HepG2 (cell line): ENCODE measurements at regions not wholly inside any gene's neighbourhood (a gene's known extent, or its start where the extent isn't known, plus 50 kb on each side); places are given as distances from the start of the nearest gene placed in this dataset.

Source experiments
- ATAC-seq: fragments of 200-7000 bp; cut with Tn5 transposase; 3 replicates; pipeline ENCODE4 v1.9.1; 2020; ENCODE audit warnings: mild to moderate bottlenecking, moderate library complexity
- BruUV-seq: library from RNA; stranded (reverse); fragments of 400-500 nt; replicated peaks from 2 replicates; lab custom pipeline; 2021; lab: Mats Ljungman, UMichigan
- CTCF ChIA-PET: fragments of 300-600 bp; formaldehyde crosslinking; extraction: SDS; loops from one replicate; lab custom pipeline; 2021; ENCODE audit warnings: low total read pairs, inconsistent platforms, low intra/inter-chr PET ratio; lab: Yijun Ruan, JAX
- POLR2A ChIA-PET: fragments of 350-600 bp; sonication (Branson Sonifier 250); formaldehyde crosslinking; loops from one replicate; lab custom pipeline; 2020; ENCODE audit warnings: antibody characterized with exemption, inconsistent platforms; lab: Yijun Ruan, JAX
- DNase-seq: peaks from one replicate; pipeline ENCODE4 v3.0.0-alpha.2; 2015; ENCODE audit warnings: low spot score
- FAIRE-seq: peaks from 3 replicates; lab custom pipeline; 2011; peaks lifted over from hg19 to GRCh38; lab: Jason Lieb, UNC
- H2AFZ ChIP-seq: one replicate; pipeline ENCODE4 v1.6.1; 2011; ENCODE audit warnings: low read length, inconsistent platforms
- H3K27ac ChIP-seq: fragments of 300-600 bp; 3 replicates; pipeline ENCODE4 v1.8.0; 2011; ENCODE audit warnings: mixed run types, mild to moderate bottlenecking, mixed read lengths, low read length, inconsistent platforms; ENCODE audit not compliant: insufficient read depth; ENCODE audit errors: extremely low read length
- H3K27me3 ChIP-seq, 2 experiments: fragments of 200-600 bp in 1 of 2; 2 replicates in 1 of 2; 3 replicates in 1 of 2; pipeline versions ENCODE4 v1.6.0 to v1.8.0; 2011; ENCODE audit warnings: low read length in 2 of 2, mild to moderate bottlenecking in 2 of 2, moderate library complexity in 2 of 2, inconsistent platforms in 1 of 2; ENCODE audit not compliant: insufficient read depth in 2 of 2, control insufficient read depth in 1 of 2
- H3K36me3 ChIP-seq, 2 experiments: fragments of 200-600 bp in 1 of 2; replicated peaks in 1 of 2; 2 replicates in 1 of 2; 3 replicates in 1 of 2; pipeline versions ENCODE4 v1.5.1 to v1.8.0; 2011; ENCODE audit warnings: low read length in 2 of 2, inconsistent platforms in 1 of 2; ENCODE audit not compliant: insufficient read depth in 2 of 2, control insufficient read depth in 1 of 2
- H3K4me1 ChIP-seq: 2 replicates; pipeline ENCODE4 v1.5.1; 2012; ENCODE audit warnings: low read length, inconsistent platforms; ENCODE audit not compliant: insufficient read depth
- H3K4me2 ChIP-seq: 2 replicates; pipeline ENCODE4 v1.6.0; 2011; ENCODE audit warnings: low read depth, low read length, inconsistent platforms
- H3K4me3 ChIP-seq, 3 experiments: fragments of 200-600 bp in 1 of 3; sonication (generic), shearing (Covaris generic) in 1 of 3; replicated peaks in 1 of 3; 2 replicates each; pipeline ENCODE4 v1.5.1; 2011 to 2016; ENCODE audit warnings: low read length in 3 of 3, inconsistent platforms in 2 of 3, low read depth in 2 of 3, mild to moderate bottlenecking in 2 of 3, control low read depth in 1 of 3, mixed read lengths in 1 of 3; ENCODE audit not compliant: insufficient read depth in 1 of 3
- H3K79me2 ChIP-seq: one replicate; pipeline ENCODE4 v1.6.1; 2011; ENCODE audit warnings: low read length, inconsistent platforms; ENCODE audit not compliant: insufficient read depth
- H3K9ac ChIP-seq: 2 replicates; pipeline ENCODE4 v1.6.0; 2011; ENCODE audit warnings: mild to moderate bottlenecking, low read depth, low read length, inconsistent platforms; ENCODE audit not compliant: insufficient read depth
- H3K9me3 ChIP-seq: 2 replicates; pipeline ENCODE4 v1.5.1; 2012; ENCODE audit warnings: mild to moderate bottlenecking, low read length
- H4K20me1 ChIP-seq: 2 replicates; pipeline ENCODE4 v1.6.0; 2011; ENCODE audit warnings: inconsistent platforms, mild to moderate bottlenecking, low read length, moderate library complexity; ENCODE audit not compliant: insufficient read depth
- ZEB1 ChIP-seq: IDR thresholded peaks from 2 replicates; pipeline ENCODE4 v1.6.1; 2012; ENCODE audit warnings: mild to moderate bottlenecking, low read depth, inconsistent platforms; ENCODE audit not compliant: insufficient replicate concordance
- ZNF335 ChIP-seq: sonication (generic); formaldehyde crosslinking; IDR thresholded peaks from 2 replicates; pipeline ENCODE4 v1.4.0; 2020; ENCODE audit warnings: missing genetic modification reagents
- WGBS: methylation state at CpG from one replicate; pipeline ENCODE4 v1.1.6; 2017; ENCODE audit warnings: low lambda C conversion rate; 5-methylcytosine and 5-hydroxymethylcytosine counted together
- in situ Hi-C: cut with HindIII; loops from 2 replicates; pipeline ENCODE4 v1.10.0; 2017; ENCODE audit warnings: low pct_unique_long_range_greater_than_20kb; ENCODE audit not compliant: extremely low pct_ligation_motif_present
- intact Hi-C: fragments of 100-400 bp; cut with micrococcal nuclease; formaldehyde crosslinking; loops from one replicate; pipeline ENCODE4 v1.10.0; 2022; ENCODE audit not compliant: unreplicated experiment
- TF ChIP-seq, protein P1 (sequence below): fragments of 450-650 bp; IDR thresholded peaks from 2 replicates; pipeline ENCODE4 v1.6.1; 2016

DNA sequence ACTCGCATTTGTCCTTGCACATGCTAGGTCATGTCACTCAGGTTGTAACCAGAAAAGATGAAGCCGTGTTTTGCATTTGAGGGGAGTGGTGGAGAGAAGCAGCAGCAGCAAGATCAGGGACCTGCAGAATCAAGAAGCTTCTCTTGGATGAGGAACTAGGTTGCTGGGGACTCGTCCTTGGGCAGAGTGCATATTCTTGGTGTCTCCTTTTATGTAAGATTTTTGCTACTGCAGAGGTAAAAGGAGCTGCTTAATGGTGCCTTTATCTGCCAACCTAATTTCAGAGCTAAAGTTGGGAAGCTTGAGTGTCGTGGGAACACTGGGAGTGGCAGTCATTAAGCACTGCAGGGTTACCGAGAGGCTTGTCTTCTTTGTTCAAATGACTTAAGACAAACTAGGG is 236.5 kb downstream of the MAP2K4 start:
- no TSS peak for BruUV-seq
- POLR2A ChIA-PET = no interaction called here
- Histone ChIP-seq H2AFZ (no peak overlapping the region), H3K4me2 (no peak overlapping the region), H3K27ac (no peak overlapping the region), H3K9me3 (peaks cover 9% of the 10 kb centered on the region), H3K4me3 (no peak overlapping the region), H3K4me1 (no peaks in the 10 kb centered on the region), H4K20me1 (no peaks in the 10 kb centered on the region), H3K79me2 (no peaks in the 10 kb centered on the region), H3K36me3 (no peaks in the 10 kb centered on the region), H3K27me3 (peaks cover 4 to 32% of the 10 kb centered on the region in 2 experiments; a peak in 3 of 5 replicates), H3K9ac (no peak overlapping the region)
- WGBS = 30% methylated on average over 5 of the region's 5 CpGs
- DNase-seq (no peak), ATAC-seq (no peak), FAIRE-seq (no peak)
- CTCF ChIA-PET = interaction anchor here (1.7 to 2.2 kb wide), 3 partner anchors 411 to 746 kb away, joined by 7 to 17 read pairs (median 14); no protein-coding TSS in a partner anchor
- no peak for TF ChIP-seq ZEB1
- in situ Hi-C loops = loop anchor here (5.0 kb wide), 1 partner anchor 410 kb away; the partner anchor contains the start of gene MYOCD
- intact Hi-C loops = no loop called here

DNA sequence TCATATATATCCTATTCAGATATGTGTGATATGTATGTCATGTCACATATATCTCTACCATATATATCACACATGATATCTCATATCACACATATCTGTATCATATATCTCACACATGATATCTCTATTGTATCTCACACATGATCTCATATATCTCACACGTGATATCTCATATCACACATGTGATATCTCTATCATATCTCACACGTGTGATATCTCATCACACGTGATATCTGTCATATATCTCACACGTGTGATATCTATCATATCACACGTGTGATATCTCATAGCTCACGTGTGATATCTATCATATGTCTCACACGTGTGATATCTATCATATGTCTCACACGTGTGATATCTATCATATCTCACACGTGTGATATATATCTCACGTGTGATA is 240.7 kb downstream of the MAP2K4 start:
- intact Hi-C loops = no loop called here
- no peak overlapping the region for H3K4me3 ChIP-seq
- in situ Hi-C loops = no loop called here
- no peak overlapping the region for H3K9ac ChIP-seq
- ATAC-seq = no peak
- ChIA-PET POLR2A (no interaction called here), CTCF (no interaction called here)
- no peak overlapping the region for H2AFZ ChIP-seq
- H3K4me2 ChIP-seq = no peak overlapping the region
- no peaks in the 10 kb centered on the region for H3K79me2 ChIP-seq
- no peak overlapping the region for H3K27ac ChIP-seq
- H3K4me1 ChIP-seq = no peaks in the 10 kb centered on the region
- FAIRE-seq = no peak
- H3K27me3 ChIP-seq = no peaks in the 10 kb centered on the region
- H3K9me3 ChIP-seq = peaks cover 12% of the 10 kb centered on the region
- no peaks in the 10 kb centered on the region for H4K20me1 ChIP-seq
- no peak for DNase-seq
- no peak for TF ChIP-seq ZNF335 (CRISPR knock-in tag)
- TF ChIP-seq, protein P1, sequence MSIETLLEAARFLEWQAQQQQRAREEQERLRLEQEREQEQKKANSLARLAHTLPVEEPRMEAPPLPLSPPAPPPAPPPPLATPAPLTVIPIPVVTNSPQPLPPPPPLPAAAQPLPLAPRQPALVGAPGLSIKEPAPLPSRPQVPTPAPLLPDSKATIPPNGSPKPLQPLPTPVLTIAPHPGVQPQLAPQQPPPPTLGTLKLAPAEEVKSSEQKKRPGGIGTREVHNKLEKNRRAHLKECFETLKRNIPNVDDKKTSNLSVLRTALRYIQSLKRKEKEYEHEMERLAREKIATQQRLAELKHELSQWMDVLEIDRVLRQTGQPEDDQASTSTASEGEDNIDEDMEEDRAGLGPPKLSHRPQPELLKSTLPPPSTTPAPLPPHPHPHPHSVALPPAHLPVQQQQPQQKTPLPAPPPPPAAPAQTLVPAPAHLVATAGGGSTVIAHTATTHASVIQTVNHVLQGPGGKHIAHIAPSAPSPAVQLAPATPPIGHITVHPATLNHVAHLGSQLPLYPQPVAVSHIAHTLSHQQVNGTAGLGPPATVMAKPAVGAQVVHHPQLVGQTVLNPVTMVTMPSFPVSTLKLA = peak; percentile 96
- no TSS peak for BruUV-seq
- H3K36me3 ChIP-seq = no peaks in the 10 kb centered on the region
- WGBS = 57% methylated on average over 10 of the region's 10 CpGs
